NCI-H524 treated with DMSO at 0.1 percent for 48 hours (cell line): ENCODE measurements at regions not wholly inside any gene's neighbourhood (a gene's known extent, or its start where the extent isn't known, plus 50 kb on each side); places are given as distances from the start of the nearest gene placed in this dataset.

Experiments
- DNase-seq: peaks from one replicate; lab custom pipeline; 2025; lab: John Stamatoyannopoulos, UW

GRCh38 chr3:151935446-151935845, 62.0 kb downstream of the SUCNR1 start:
- DNase-seq, result no peak

GRCh38 chr3:151940481-151940880, 67.0 kb downstream of the SUCNR1 start:
- no peak for DNase-seq

GRCh38 chr3:151943539-151943938, 70.1 kb downstream of the SUCNR1 start:
- no peak for DNase-seq

GRCh38 chr3:151944356-151944755, 70.9 kb downstream of the SUCNR1 start:
- DNase-seq, result no peak

- no peak for DNase-seq
Measured at GRCh38 chr3:151946606-151947005, 73.2 kb downstream of the SUCNR1 start.

GRCh38 chr3:151949706-151950105, 76.3 kb downstream of the SUCNR1 start:
- no peak for DNase-seq

GRCh38 chr3:151955356-151955755, 81.9 kb downstream of the SUCNR1 start:
- DNase-seq, result no peak

GRCh38 chr3:151960961-151961580, 87.6 kb downstream of the SUCNR1 start:
- DNase-seq, result no peak

GRCh38 chr3:151962352-151962751, 88.9 kb downstream of the SUCNR1 start:
- DNase-seq, result no peak

- no peak for DNase-seq
Measured at GRCh38 chr3:151962912-151963311, 89.5 kb downstream of the SUCNR1 start.

GRCh38 chr3:151964743-151965142, 91.3 kb downstream of the SUCNR1 start:
- no peak for DNase-seq

GRCh38 chr3:151969026-151969642, 95.7 kb downstream of the SUCNR1 start:
- DNase-seq, result no peak

GRCh38 chr3:151971814-151972579, 98.6 kb downstream of the SUCNR1 start:
- DNase-seq, result no peak

- peak; percentile 97 for DNase-seq
Measured at GRCh38 chr3:151974067-151974466, 100.6 kb downstream of the SUCNR1 start.

GRCh38 chr3:151976211-151977050, 103.0 kb downstream of the SUCNR1 start:
- DNase-seq, result no peak

GRCh38 chr3:151979906-151980305, 106.5 kb downstream of the SUCNR1 start:
- DNase-seq, result no peak

GRCh38 chr3:151983538-151983937, 110.1 kb downstream of the SUCNR1 start:
- DNase-seq, result no peak

GRCh38 chr3:151985787-151986430, 112.5 kb downstream of the SUCNR1 start:
- DNase-seq, result no peak

GRCh38 chr3:151987893-151988292, 114.5 kb downstream of the SUCNR1 start:
- no peak for DNase-seq

- DNase-seq, result no peak
Measured at GRCh38 chr3:151989621-151990020, 116.2 kb downstream of the SUCNR1 start.

GRCh38 chr3:151990696-151991376, 117.4 kb downstream of the SUCNR1 start:
- no peak for DNase-seq
